Left lung (tissue), 4 donors: ENCODE measurements at regions not wholly inside any gene's neighbourhood (a gene's known extent, or its start where the extent isn't known, plus 50 kb on each side); places are given as distances from the start of the nearest gene placed in this dataset.

Experiments
- ATAC-seq: fragments of 200-7000 bp; cut with Tn5 transposase; one replicate; pipeline ENCODE4 v1.9.1; 2020; ENCODE audit warnings: moderate library complexity
- DNase-seq, 4 donors: peaks; one replicate each; pipeline ENCODE4 v3.0.0-alpha.2; 2013 to 2020
- H3K27ac ChIP-seq, 2 donors: fragments of 200-600 bp; sonication (generic) in 1 of 2; one replicate each; pipeline versions ENCODE4 v1.5.0 to v1.8.0; 2020 to 2021
- H3K27me3 ChIP-seq, 2 donors: fragments of 200-600 bp; sonication (generic) in 1 of 2; one replicate each; pipeline versions ENCODE4 v1.5.0 to v1.8.0; 2020 to 2021
- H3K36me3 ChIP-seq, 2 donors: fragments of 200-600 bp; sonication (generic) in 1 of 2; one replicate each; pipeline versions ENCODE4 v1.5.0 to v1.8.0; 2020 to 2021
- H3K4me1 ChIP-seq, 2 donors: fragments of 200-600 bp; one replicate each; pipeline ENCODE4 v1.8.0; 2021
- H3K4me3 ChIP-seq, 2 donors: fragments of 200-600 bp; sonication (generic) in 1 of 2; one replicate each; pipeline versions ENCODE4 v1.5.0 to v1.8.0; 2020 to 2021; ENCODE audit warnings: mild to moderate bottlenecking in 1 of 2
- H3K9me3 ChIP-seq, 2 donors: fragments of 200-600 bp; sonication (generic) in 1 of 2; one replicate each; pipeline versions ENCODE4 v1.5.0 to v1.8.0; 2020 to 2021
- CTCF ChIP-seq, 2 donors: fragments of 200-600 bp; sonication (generic) in 1 of 2; IDR thresholded peaks; one replicate each; pipeline versions ENCODE4 v1.5.0 to v1.8.0; 2021; ENCODE audit warnings: antibody characterized with exemption in 2 of 2
- intact Hi-C, 2 donors: fragments of 100-400 bp; cut with DNase I; formaldehyde crosslinking; loops; one replicate each; pipeline versions ENCODE4 v1.11.2 to v1.14.2; 2022
- donor health status: DM: no; HTN: yes; CAD: no.
- donor health status: DM: no; HTN: no; CAD: no.

GRCh38 chr15:96440978-96441377 is 110.5 kb downstream of the NR2F2 start:
- Histone ChIP-seq H3K9me3 (no peaks in the 10 kb centered on the region), H3K27me3 (peaks cover 0 to 8% of the 10 kb centered on the region in 2 donors), H3K4me3 (no peak overlapping the region), H3K4me1 (no peaks in the 10 kb centered on the region), H3K27ac (no peak overlapping the region), H3K36me3 (no peaks in the 10 kb centered on the region)
- no peak for TF ChIP-seq CTCF (IDR thresholded peaks at IDR 0.05)
- DNase-seq: no peak
- no peak for ATAC-seq
- intact Hi-C loops: no loop called here

GRCh38 chr15:96442076-96442475 is 111.6 kb downstream of the NR2F2 start:
- no peak for TF ChIP-seq CTCF (IDR thresholded peaks at IDR 0.05)
- no peak for ATAC-seq
- intact Hi-C loops: no loop called here
- DNase-seq: no peak
- no peak overlapping the region for H3K27ac ChIP-seq
- H3K4me3 ChIP-seq: no peak overlapping the region
- no peaks in the 10 kb centered on the region for H3K36me3 ChIP-seq
- H3K4me1 ChIP-seq: no peaks in the 10 kb centered on the region
- H3K9me3 ChIP-seq: no peaks in the 10 kb centered on the region
- peaks cover 0 to 8% of the 10 kb centered on the region in 2 donors for H3K27me3 ChIP-seq

- no peak for TF ChIP-seq CTCF (IDR thresholded peaks at IDR 0.05)
- Histone ChIP-seq H3K4me1 (no peaks in the 10 kb centered on the region), H3K27me3 (peaks cover 0 to 8% of the 10 kb centered on the region in 2 donors), H3K27ac (no peak overlapping the region), H3K9me3 (no peaks in the 10 kb centered on the region), H3K36me3 (no peaks in the 10 kb centered on the region), H3K4me3 (no peak overlapping the region)
- no peak for DNase-seq
- intact Hi-C loops: no loop called here
- ATAC-seq: no peak
Measured at GRCh38 chr15:96444865-96445264, 114.4 kb downstream of the NR2F2 start.

GRCh38 chr15:96448923-96449322 is 118.4 kb downstream of the NR2F2 start:
- Histone ChIP-seq H3K27me3 (no peaks in the 10 kb centered on the region), H3K36me3 (no peaks in the 10 kb centered on the region), H3K4me1 (no peaks in the 10 kb centered on the region), H3K9me3 (no peaks in the 10 kb centered on the region), H3K4me3 (no peak overlapping the region), H3K27ac (no peak overlapping the region)
- no peak for TF ChIP-seq CTCF (IDR thresholded peaks at IDR 0.05)
- no peak for DNase-seq
- intact Hi-C loops: no loop called here
- ATAC-seq: no peak

GRCh38 chr15:96457841-96458240 is 127.3 kb downstream of the NR2F2 start:
- DNase-seq (no peak), ATAC-seq (no peak)
- intact Hi-C loops: no loop called here
- H3K27me3 ChIP-seq: no peaks in the 10 kb centered on the region
- H3K27ac ChIP-seq: no peak overlapping the region
- no peaks in the 10 kb centered on the region for H3K4me1 ChIP-seq
- H3K4me3 ChIP-seq: no peak overlapping the region
- no peaks in the 10 kb centered on the region for H3K36me3 ChIP-seq
- H3K9me3 ChIP-seq: no peaks in the 10 kb centered on the region
- no peak for TF ChIP-seq CTCF (IDR thresholded peaks at IDR 0.05)
